DMS79 (cell line): ENCODE measurements at regions not wholly inside any gene's neighbourhood (a gene's known extent, or its start where the extent isn't known, plus 50 kb on each side); places are given as distances from the start of the nearest gene placed in this dataset.
"Not testable (repeated sequence)": the region's sequence is repeated elsewhere in the genome, so short reads cannot be mapped to it uniquely, and the experiment has no call there.

ENCODE experiments used
- DNase-seq: peaks from one replicate; lab custom pipeline; 2025; lab: John Stamatoyannopoulos, UW

DNA sequence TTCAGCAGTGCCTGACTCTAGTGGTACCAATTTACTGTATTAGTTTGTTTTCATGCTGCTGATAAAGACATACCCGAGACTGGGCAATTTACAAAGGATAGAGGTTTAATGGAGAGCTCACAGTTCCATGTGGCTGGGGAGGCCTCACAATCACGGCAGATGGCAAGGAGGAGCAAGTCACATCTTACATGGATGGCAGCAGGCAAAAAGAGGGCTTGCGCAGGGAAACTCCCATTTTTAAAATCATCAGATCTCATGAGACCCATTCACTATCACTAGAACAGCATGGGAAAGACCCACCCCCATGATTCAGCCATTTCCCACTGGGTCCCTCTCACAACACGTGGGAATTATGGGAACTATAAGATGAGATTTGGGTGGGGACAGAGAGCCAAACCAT lies 243.7 kb upstream of the KLF3 start:
- DNase-seq, result not testable (repeated sequence)

DNA sequence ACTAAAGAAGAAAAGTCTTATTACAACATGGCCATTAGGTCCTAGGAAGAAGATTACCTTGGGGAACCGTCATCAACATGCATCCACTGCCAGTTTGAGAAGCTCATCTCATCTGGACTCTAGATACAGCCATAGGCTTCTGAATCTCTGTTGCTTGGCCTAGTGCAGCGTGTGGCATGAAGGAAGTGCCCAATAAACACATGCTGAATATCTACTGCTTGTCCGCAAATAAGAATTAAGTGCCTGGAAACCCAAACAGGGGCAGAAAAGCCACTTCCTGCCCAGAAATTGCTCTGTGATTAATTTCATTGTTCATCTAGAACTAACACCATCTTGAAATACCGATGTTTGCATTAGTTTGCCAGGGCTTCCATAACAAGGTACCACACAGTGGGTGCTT lies 241.1 kb upstream of the KLF3 start:
- DNase-seq, result no peak

DNA sequence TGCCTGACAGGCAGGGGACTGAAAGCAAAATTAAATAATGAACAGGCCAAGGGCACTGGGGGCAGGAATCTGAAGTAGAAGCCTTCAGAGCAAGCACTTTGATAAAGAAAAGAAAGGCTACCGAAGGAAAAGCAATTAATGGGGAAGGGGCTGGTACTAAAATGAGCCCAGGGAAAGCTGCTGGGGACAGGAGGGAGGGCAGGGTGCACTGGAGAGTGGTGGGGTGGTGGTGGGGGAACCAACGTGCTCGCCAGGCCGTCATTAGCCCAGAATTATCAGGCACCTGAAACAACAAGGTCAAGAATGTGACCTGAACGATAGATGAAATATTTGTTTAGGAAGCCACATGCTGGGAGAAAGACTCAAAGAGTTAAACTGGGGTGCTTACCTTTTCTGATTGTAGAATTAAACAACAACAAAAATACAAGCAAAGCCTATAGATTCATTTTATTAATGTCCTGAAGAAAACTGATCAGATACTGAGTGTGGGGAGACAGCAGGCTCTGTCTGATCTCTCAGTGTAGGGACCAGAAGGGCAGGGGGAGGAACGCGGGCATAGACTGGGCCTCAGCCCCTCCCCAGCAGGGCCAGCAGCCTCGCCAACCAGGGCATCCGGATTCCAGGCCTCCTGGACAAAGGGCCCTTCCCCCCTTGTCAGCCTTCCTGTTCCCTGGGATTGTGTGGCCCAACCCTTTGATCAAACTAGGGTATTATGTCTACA lies 239.7 kb upstream of the KLF3 start:
- no peak for DNase-seq

DNA sequence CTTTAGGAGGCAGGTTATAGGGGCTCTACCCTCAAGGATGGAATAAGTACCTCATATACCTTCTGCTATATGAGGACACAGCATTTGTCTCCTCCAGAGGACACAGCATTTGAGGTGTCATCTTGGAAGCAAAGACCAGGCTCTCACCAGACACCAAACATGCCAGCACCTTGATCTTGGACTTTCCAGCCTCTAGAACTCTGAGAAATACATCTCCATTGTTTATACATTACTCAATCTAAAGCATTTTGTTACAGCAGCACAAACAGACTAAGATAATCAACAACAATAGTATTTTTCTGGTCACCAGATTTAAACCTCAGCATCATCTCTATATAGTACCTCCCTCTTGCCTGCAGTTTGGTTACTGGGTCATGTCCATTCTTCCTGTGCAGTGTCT lies 237.5 kb upstream of the KLF3 start:
- no peak for DNase-seq

DNA sequence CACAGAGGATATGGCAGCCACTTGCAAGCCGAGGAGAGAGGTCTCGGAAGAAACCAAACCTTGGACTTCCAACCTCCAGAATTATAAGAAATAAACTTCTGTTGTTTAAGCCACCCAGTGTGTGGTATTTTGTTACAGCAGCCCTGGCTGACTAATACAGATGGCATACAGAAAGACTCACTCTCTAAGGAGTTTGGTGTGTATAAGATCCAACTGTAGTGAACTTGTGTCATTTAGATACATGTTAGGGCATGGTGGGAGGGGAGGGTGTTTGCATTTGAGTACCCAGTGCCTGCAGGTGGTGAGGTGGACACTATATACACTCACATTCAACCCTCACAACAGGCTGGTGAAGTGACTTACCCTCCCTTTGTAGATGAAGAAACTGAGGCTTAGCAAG lies 233.2 kb upstream of the KLF3 start:
- no peak for DNase-seq

DNA sequence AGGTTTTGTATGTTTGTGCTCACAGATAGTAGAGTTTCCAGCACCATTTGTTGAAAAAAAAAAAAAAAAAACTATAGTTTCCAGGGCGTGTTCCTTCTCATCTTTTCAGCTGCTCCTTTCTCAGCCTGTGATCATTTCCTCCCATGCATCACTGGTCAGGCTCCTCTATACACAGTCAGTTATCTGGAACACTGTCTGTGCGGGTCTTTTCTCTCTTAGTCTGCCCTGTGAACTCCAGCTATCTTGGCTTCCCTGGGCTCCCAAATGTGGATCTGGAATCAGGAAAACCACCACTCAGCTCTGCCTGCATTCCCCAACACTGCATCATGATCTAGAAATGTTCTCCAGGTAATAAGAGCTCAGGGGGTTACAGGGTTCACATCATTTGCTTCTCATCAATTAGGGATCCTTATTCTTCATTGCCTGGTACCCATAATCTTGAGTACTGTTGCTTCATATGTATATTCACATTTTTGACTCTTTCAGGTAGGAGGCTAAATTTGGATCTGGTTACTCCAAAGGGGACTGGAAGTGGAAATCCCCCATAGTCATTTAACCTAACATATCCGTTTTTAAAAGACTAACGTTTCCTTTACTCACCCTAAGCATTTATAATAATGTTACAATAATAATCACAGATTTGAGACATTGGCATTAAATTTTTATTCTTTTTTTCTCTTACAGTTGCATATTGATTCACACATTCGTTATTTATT lies 221.8 kb upstream of the KLF3 start:
- no peak for DNase-seq

DNA sequence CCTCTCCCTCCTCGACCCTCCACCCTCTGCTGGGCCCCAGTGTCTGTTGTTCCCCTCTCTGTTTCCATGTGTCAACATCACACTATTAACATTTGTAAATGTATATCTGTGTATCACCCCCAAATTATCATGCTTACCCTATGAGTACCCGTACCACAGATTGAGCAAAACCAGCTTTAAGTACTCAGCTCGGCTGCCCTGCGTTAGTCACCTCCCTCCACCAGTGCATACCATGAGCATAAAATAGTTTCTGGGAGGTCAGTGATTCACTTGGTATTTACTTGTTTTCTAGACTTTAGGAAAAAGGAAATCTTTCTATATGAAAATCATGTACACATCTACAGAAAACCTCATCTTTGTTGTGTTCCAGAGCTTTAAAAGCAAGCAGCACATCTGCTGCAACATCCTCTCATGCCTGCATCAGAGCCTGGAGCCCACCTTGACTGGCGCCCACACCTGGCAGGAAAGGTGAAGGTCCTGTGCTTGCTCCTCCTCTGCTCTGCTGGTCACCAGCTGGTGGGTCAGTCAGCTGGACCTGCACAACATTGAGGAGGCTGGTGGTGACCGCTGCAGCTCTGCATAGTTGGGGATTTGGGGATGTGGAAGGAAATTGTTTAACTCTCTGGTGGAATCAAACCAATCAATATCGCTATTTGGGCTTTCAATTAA lies 214.4 kb upstream of the KLF3 start:
- no peak for DNase-seq

DNA sequence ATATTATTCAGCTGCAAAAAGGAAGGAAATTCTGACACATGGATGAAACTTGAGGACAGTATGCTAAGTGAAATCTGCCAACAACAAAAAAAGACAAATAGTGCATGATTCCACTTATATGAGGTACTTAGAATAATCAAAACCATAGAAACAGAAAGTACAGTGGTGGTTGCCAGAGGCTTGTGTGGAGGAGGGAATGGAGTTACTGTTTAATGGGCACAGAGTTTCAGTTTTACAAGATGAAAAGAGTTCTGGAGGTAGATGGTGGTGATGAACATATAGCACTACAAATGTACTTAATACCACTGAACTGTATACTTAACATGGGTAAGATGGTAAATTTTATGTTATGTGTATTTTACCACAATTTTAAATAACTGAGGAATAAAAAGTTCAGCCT lies 212.0 kb upstream of the KLF3 start:
- no peak for DNase-seq

DNA sequence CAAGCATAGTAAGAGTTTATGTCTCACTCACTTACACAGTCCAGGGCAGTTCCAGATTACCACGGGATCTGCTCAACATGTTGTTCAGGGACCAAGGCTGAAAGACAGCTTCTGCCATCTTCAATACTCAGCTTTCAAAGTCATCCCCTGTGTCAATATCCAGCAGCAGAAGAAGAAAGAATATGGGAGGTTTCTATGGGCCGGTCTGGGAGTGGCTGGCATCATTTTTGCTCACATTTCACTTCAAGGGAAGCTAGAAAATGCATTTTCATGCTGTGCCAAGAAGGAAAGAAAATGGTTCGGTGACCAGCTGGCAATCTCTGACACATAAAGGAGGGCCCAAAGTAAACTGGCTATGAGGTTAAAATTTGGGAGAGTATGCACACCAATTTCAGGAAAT lies 211.5 kb upstream of the KLF3 start:
- no peak for DNase-seq

DNA sequence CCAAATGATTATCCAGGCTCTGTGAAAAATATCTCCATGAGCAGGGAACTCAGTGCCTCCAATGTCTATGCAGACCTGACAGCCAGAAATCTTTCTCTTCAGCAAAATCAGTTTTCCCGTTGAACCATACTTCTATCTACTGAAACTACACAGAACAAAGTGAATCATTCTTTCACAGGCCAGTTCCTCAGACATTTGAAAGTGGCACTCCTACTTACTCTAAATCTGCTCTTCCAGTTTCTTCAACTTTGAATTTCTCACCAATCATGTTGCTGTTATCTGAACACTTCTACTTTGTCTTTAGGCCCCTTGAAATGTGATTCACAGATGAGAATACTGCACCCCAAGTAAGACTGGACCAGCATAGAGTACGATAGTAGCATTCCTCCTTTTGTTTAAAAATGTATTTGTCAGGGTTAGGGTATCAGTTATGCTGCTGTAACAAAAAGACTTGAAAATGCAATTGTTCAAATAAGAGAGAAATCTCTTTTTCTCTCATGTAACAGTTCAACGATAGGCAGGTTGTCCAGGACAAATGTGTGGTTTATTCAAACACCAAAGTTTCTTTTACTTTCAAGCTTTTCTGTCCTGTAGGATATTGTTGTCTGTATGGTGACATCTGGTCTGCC lies 210.6 kb upstream of the KLF3 start:
- DNase-seq, result no peak

DNA sequence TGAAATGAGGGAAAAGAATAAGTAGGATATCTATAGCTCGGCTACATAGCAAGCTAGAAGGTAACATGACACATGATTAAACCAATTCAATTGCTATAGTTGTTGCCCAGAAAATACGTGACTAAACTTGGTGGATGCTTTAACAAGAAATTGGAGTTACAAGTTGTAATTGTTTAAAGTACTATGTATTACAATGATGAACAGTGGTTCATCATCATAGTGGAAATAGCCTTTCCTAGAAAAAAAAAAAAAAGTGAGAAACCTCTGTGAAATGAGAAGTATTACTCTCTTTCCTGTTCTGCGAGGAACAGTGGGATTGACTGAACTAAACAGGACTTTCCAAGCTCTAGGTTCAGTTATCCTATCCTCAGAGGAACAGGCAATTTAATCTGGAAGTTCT lies 209.7 kb upstream of the KLF3 start:
- no peak for DNase-seq

DNA sequence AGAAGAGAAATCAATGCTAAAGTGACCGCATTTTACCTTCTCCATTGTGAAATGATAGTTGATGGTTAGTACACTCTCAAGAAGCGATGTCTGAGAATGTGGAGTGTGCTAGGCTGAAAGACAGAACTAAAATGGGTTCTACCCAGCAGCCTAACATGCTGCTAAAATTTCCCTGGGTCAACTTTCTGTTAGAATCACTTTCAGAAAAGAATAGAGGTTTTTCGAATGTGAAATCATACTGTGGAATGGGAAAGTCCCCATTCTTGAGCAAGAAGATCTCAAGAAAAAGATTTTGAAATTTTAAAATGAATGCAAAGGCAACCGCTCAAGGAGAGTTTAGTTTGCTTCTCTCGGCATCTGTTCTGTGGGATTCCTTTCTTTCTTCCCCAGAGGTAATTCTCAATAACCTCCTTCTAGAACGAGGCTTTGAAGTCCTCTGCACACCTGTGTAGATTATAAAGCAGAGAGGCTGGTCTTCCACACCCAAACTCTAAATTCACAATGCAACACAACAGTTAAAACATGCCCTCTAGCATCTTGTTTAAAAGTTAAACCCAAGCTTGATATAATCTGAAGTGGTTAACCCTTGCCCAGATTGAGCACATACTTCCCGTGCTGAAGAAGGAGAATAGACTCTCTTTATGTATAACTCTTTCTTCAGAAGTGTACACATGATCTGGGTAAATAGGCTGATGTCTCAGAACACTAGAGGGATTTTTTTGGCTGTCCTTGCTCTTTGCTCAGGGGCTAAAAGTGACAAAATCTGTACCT lies 208.7 kb upstream of the KLF3 start:
- DNase-seq, result no peak

DNA sequence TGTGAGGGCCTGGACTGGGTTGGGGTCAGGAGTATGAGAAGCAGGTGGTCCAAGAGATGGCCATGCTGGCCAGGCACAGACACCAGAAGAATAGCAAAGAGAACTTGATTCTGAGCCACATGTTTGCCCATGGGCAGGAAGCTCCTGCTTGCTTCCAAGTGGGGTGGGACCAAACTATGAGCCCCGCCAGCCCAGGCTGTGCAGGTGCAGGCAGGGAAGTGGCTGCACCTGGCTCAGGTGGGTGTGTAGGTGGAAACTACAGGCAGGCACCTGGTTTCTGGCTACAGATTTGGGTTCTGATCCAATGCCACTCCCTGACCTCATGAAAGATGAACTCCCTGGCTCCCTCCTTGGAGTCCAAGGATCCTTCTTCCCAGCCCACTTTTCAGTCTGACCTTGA lies 207.9 kb upstream of the KLF3 start:
- DNase-seq, result no peak

DNA sequence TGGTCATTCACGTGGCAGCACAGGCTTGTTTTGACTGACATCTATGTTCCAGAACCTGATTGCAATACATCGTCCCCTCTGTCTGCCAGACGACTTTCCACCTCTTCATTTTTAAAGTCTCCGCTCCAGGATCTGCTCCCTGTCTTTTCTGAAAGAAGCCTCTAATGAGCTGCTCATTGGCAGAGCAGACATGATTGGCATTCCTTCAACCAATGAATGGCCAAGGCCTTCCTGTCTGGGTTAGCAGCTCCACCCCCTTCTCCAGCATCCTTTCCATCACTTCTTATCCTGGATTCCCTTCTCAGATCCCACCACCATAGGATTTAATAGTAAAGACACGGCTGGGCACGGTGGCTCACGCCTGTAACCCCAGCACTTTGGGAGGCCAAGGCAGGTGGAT lies 202.7 kb upstream of the KLF3 start:
- DNase-seq, result no peak

DNA sequence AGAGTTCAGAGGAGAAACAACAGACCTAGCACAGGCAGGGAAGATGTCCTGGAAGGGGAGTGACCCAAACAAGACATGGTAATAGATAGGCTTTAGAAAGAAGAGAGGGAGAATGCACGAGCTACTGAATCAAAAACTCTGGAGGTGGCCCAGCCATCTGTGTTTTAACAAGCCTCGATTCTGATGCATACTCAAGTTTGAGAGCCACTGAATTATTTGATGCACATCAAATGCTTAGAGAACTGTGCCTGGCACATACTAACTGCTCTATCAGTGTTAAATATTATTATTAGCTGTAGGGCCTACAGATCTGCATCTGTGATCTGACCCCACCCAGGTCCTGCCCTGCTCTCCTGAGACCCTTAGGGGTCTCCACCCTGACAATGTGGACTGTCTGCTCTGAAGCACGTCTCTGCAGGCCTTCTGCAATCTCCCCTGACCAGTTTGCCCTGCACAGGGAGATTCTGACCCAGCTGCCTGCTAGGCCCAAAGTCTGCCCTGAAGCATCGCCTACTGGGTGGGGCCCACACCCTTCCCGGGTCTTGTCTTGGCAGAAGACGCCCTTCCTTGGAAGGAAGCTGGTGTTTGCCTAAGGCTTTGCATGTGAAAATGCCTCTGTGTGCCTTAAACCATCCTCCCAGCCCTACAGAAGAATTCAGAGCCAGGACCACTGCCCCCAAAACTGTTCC lies 201.5 kb upstream of the KLF3 start:
- no peak for DNase-seq

DNA sequence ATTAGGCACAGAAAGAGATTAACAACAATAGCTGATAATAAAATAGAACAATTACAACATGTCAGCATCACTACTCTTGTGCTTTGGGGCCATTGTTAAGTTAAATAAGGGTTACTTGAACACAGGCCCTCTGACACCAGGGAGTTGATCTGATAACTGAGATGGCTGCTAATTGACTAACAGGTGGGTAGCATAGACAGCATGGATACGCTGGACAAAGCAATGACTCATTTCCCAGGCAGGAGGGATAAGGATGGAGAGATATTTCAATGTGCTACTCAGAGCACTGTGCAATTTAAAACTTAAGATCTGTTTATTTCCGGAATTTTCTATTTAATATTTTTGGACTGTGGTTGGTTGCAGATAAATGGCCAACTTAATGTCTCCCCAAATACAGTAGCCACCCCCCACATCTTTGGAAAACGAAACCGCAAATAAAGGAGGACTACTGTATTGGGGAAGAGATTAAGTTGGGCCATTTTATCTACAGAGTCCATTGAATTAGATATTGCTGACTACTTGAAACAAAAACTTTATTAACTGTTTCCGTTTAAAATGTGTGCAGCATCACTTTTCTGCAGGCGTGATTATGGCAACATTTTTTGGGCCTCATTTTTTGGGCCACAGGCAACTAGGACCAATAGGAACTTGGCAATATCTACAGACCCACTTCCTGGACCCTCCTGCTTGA lies 200.6 kb upstream of the KLF3 start:
- DNase-seq, result no peak

DNA sequence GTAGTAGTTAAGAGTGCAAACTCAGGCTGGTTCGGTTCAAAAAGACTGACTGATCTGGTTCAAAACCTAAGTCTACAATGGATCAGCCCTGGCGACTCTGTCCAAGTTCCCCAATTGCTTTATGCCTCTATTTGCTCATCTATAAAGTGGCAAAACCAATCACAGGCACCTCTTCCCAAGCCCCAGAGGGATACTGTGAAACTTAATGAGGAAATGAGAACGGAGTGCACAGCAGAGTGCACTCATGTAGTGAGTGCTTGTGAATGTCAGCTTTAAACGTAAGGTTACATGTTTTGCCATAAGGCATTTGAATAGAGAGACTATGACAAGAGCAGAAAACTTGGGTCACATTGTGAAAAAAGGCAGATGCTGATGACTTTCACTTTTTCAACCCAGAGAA lies 199.7 kb upstream of the KLF3 start:
- DNase-seq, result no peak

DNA sequence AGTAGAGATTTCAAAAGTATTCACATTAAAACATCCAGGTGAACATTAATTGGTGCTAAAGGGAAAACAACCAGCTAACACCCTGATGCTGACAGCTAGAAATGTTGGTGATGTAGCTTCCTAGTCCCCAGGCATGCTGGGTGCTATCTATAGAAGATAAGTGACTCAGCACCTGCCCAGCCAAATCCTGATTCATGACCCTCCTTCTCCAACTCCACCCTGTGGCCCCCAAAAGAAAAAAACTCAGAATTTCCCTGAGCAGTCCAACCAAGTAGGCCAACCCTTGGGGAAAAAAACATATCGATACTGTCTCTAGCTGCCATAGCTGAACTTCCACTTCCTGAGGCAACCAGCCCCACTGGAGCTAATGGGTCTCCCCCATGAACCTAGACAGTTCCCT lies 197.6 kb upstream of the KLF3 start:
- DNase-seq, result no peak

DNA sequence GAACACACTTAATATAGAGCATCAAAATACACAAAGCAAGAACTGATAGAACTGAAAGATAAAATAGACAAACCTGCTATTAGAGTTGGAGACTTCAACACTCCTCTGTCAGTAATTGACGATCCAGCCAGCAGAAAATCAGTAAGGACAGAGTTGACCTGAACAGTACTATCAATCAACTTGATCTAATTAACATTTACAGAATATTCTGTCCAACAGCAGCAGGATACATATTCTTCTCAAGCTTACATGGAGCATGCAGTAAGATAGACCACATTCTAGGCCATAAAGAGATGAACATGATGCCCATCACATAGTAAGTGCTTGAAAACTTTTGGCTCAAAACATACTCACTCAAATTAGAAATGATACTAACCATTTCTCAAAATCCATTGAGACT lies 196.7 kb upstream of the KLF3 start:
- DNase-seq, result no peak

DNA sequence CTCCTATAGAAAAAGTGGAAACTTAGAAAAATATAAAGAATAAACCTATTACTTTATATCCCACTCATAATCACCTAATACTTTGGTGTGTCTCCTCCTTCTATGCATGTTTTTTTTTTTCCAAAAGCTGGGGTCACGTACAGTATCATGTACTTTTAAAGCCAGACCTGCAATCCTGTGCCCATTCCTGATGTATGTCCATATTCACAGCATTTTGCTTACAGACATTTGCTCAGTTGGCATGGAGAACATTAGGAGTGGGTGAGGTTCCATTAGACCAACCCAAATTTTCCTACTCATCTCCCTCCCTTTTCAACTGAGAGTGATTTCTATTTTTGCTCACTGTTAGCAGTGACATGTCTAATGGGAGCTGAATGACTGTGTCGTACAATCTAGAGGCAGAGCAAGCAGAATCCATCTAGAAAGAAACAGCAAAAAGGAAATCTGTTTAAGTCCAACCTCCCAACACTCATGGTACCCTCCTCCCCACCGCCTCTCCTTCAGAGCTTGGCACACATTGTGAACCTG lies 195.6 kb upstream of the KLF3 start:
- peak; percentile 3 for DNase-seq

DNA sequence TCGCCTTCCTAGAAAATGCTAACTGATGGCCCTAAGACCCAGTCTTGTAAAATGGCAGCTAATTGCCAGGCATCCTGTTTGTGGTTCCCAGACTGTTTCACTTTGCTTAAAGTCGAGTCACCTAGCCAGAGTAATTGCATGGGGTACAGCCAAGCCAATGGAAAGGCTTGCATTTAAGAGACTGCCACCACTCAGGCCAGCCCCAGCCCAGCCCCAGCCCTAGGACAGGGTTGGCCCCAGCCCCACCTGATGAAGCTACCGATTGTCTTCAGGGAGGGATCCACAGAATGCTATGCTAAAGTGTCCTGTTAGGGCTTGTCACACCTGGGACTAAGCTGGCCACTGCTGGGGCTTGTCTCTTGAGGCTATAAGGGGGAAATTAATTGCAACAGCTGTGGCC lies 194.6 kb upstream of the KLF3 start:
- DNase-seq, result no peak
